Activated T-helper 1 cell treated with anti-CD3 and anti-CD28 coated beads, Interleukin-2, amount 50 U/mL, for 16 hours (primary cell): ENCODE measurements at regions not wholly inside any gene's neighbourhood (a gene's known extent, or its start where the extent isn't known, plus 50 kb on each side); places are given as distances from the start of the nearest gene placed in this dataset.

Experiments
- DNase-seq, 2 donors: peaks; one replicate each; pipeline ENCODE4 v3.0.0-alpha.2; 2020; ENCODE audit warnings: low read depth in 1 of 2, low spot score in 1 of 2

DNA sequence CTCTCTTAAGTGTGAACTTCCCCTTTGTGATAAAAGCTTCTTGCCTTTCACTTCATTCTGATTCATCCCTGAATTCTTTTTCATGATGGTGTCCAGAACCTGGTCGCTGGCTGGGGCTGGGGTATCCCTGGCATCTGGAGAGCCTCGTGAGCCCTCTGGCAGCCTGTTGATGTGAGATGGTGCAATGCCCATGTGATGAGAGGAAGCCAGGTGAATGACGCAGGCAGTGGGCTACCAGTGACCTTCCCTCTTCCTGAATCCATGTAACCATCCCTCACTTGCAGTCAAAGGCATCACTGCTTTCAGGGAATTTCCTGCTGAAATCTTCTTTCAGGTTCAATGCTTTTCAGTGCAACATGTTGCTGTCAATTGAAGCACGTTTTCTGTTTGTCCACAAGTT lies 158.6 kb upstream of the SLC10A2 start:
- no peak for DNase-seq

DNA sequence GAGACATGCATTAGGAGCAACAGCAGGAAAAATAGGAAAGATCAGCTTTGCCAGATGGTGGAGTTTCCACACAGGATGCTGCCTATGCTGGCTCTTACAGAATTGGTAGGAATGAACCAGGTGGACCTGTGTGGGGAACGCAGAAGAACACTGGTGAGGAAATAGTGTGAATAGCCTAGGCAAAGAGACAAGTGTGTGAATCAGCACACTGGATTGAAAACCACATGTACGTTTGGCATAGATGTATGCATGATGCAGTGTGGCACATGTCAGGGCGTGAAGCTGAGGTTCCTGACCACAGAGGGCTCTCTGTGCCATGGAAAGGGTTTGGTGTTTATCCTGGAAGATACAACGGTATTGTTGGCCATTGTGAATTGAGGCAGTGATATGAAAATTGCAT lies 156.5 kb upstream of the SLC10A2 start:
- no peak for DNase-seq

- no peak for DNase-seq
Measured at GRCh38 chr13:103218253-103218652, 152.0 kb upstream of the SLC10A2 start.

DNA sequence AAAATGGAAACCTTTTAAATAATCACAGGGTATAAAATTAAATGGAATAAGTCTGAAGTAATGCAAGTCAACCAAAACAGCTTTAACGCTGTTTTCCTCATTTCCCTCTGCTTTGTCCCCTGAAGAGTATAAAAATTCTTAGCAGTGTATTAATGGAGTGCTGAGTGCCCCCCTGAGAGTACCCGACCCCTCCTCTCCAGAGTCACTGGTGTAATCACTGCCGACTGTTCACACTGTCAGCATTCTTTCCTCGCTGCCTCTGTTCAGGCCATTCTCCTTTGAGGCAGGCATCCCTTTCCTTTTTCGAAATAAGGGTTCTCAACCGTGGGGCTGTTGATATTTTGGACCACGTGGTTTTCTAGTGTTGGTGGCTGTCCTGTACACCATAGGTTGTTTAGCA lies 146.9 kb upstream of the SLC10A2 start:
- DNase-seq = no peak

DNA sequence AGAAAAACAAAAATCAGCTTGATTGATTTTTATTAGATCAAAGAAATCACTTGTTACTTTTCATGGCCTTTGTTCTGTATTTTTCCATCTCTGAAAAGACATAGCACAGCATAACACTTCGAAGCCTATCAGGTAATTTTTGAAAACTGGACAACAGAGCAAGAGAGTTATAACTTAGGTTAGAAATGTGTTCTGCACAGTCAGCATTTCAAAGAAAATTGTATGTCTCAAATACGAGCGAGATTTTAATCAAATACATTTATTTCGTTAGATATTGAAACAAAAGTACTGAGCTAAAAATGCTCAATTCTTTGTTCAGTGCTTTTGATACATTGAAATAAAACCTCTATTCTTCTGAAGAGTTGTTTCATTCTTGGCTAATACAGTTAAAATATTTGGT lies 144.1 kb upstream of the SLC10A2 start:
- no peak for DNase-seq

DNA sequence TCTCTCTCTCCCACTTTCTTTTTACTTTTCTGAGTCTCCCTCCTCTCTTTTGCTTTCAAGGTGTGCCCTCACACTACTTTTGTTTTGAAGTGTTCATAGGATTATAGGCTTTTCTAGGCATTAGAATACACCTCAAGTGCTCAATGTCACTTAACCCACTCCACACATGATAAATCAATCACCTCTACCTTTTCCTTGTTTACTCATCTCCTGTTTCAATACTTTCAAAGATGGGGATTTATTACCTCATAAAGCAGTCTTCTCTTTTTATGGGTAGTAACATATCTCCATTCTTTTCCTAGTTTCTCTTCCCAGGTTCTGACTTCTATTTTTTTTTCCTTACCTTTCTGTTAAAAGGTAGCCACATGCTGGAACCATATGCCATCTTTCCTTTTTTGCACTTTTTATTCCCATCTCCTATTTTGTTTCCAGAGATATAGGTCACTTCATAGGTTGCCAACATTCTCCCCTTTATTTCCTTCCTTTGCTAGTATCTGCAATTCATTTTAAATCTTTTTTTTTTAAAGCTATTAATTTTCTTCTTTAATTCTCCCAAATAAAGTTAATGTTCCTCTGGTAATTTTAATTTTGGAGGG lies 137.6 kb upstream of the SLC10A2 start:
- no peak for DNase-seq

DNA sequence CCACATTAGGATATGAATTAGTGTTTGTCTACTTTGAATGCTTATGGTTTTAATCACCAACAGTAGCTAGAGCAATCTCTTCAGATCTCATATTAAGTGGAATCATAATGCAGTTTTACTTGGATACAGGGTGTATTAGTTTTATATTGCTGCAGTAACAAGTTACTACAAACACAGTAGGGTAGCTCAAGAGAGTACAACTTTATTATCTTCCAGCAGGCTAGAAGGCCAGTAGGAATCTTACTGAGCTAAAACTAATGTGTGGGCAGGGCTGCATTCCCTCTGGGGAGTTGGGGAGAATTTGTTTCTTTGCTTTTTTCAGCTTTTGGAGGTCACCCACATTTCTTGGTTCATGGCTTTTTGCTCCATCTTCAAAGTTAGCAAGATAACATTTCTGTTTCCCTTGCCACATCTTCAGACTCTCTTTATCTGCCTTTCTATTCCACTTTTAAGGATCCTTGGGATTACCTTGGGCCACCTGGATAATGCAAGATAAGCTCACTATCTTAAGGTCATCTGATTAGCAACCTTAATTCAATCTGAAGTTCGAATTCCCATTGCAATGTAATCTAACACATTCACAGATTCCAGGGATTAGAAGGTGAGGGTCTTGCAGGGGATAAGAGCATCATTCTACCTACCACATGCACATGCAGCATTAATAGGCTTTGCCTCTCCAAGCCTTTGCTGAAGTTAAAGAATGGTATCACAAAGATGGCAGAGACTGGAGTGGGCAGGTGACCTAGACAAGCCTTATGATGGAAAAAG lies 134.1 kb upstream of the SLC10A2 start:
- DNase-seq = no peak

DNA sequence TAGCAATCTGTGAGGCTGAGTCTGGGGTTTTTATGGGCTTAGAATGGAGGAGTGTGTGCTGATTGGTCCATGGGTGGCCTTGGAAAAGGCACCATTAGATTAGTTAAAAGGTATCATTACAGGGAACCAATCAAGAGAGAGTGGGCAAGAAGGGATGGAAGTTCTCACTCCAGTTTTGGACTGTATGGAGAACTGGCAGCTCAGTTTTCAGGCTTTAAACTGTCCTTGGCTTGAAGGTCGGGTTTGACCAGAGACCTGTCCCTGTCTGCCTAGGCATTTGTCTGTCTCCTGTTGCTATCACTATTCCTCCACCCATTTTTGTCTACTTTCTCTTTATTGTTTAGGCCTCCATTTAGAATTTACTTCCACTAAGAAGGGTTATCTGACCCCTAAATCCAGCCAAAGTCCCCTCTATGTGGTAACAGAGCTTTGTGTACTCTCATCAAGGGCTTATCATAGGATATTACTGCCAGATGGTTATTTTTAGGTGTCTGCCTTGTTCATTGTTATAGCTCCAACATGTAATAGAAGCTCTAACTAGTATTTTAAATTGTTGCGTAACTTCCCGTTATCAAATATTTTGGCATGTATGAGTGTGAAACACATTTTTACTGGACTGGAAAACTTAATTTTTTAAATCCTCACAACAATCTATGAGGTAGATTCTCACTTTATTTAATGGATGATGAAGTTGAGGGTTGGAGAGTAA lies 133.3 kb upstream of the SLC10A2 start:
- DNase-seq = no peak

- DNase-seq = no peak
Measured at GRCh38 chr13:103196356-103196755, 130.1 kb upstream of the SLC10A2 start.

DNA sequence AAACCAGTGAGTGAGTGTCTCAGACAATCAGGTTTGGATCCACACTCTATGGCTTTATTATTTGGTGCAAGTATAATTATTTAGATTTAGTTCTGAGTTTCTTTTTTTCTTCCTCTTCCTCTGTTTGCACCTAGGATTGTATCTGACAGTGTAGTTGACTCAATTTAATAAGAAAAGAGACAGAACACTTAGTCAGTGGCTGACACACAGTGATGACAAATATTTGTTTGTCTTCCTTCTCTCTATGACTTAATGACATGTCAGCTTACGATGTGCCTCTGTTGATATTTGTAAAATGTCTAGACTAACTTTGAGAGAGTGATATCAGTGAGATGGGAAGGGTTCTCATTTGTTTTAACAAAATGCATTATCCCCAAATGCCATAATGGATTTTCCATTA lies 129.5 kb upstream of the SLC10A2 start:
- no peak for DNase-seq

- DNase-seq = no peak
Measured at GRCh38 chr13:103194871-103195270, 128.7 kb upstream of the SLC10A2 start.

- no peak for DNase-seq
Measured at GRCh38 chr13:103192511-103193135, 126.4 kb upstream of the SLC10A2 start.

DNA sequence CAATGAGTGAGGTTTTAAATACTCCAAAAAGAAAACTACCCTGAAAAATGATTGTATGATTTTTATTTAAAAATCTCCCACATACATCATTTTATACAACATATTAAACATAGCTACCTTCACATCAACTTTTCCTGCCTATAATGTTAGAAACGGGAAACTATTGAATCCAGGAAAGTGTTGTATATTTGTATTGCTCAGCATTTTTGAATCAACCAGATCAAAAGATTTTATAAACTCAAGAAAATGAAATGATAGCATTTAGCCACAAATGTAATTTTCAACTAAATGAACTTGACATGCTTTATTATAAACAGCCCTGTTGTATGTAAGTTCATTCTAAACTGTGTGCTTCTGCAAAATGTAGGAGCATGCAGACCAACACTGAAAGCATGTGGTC lies 124.6 kb upstream of the SLC10A2 start:
- no peak for DNase-seq

- DNase-seq = no peak
Measured at GRCh38 chr13:103188713-103189326, 122.6 kb upstream of the SLC10A2 start.

DNA sequence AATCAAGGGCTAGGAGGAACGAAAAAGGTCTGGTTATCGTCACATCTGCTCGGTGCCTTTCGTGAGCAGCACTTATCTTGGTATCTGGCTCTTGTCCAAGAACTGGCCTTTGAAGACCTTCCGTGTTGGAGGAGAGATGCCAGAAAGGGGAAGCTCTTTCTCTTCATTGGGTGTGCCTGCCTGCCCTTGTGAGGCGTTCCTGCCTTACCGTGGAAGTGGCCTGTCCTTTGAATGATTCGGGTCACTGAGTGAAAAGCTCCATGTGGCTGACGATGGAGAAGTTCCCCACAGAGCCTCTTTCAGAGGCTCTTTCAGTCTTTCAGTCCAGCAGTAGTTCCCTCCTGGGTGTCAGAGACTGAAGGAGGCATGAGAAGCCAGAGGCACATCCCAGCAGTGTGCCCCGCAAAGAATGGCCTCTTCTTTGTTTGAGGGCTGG lies 121.5 kb upstream of the SLC10A2 start:
- DNase-seq = no peak

DNA sequence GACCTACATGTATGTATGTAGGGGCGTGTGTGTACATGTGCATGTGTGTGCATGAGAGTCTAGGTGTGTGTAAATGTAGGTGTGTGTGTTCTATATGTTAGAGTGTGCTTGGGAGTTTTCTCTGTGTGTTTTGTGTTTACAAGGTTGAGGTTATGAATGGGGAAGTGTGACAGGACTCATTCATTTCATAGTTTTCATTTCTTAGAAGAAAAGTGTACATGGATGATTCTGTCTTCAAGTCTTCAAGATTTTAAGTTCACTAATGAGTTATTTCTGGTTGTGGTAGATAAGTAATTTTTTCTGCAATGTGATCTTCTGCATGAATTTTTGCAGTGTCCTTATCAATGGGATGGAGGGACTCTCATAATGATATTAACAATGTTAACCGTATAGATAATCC lies 118.2 kb upstream of the SLC10A2 start:
- no peak for DNase-seq

- no peak for DNase-seq
Measured at GRCh38 chr13:103178986-103179943, 113.0 kb upstream of the SLC10A2 start.

- no peak for DNase-seq
Measured at GRCh38 chr13:103174966-103175365, 108.7 kb upstream of the SLC10A2 start.

DNA sequence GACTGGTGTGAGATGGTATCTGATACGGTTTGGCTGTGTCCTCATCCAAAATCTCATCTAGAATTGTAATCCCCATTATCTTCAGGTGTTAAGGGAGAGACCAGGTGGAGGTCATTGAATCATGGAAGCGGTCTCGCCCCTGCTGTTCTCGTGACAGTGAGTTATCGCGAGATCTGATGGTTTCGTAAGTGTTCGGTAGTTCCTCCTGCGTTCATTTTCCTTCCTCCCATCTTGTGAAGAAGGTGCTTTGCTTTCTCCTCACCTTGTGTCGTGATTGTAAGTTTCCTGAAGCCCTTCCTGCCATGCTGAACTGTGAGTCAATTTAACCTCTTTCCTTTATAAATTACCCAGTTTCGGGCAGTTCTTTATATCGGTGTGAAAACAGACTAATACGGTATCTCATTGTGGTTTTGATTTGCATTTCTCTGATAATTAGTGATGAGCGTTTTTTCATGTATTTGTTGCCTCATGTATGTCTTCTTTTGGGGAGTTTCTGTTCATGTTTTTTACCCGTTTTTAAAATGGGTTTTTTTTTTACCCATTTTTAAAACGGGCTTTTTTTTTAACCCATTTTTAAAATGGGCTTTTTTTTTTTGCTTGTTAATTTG lies 102.8 kb upstream of the SLC10A2 start:
- no peak for DNase-seq

DNA sequence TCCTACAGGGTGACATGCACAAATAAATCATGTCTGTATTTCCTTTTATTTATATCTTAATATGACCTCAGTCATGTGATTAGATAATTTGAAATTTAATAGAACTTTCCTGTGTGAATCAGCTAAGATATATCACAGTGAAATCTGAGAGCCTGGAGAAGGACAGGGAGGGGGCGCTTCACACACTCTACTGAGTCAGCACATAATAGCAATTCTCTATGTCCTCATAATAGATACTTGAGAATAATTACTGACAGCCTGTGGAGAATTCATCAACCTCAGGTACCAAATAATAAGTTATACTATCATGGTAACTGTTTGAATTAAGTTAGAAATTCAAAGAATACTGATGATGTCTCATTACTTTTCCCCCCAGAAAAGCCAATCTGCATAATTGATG lies 98.0 kb upstream of the SLC10A2 start:
- DNase-seq = no peak
